ENCODE measurements at regions not wholly inside any gene's neighbourhood (a gene's known extent, or its start where the extent isn't known, plus 50 kb on each side); places are given as distances from the start of the nearest gene placed in this dataset.

- ATAC-seq (peak; percentile 84), DNase-seq (ENCODE audit: low read depth, low spot score) (peak; percentile 51)
- Histone ChIP-seq H4K20me1 (ENCODE audit: insufficient read depth) (no peaks in the 10 kb centered on the region), H3K36me3 (ENCODE audit: control insufficient read depth in 1 of 2, insufficient read depth in 2 of 2, low read length in 2 of 2) (no peaks in the 10 kb centered on the region), H3K4me1 (ENCODE audit: control insufficient read depth in 1 of 2, insufficient read depth in 2 of 2, low read length in 2 of 2) (peaks cover 0 to 10% of the 10 kb centered on the region in 2 experiments; a peak in 2 of 4 replicates), H3K4me2 (ENCODE audit: low read length) (peak overlapping the region; percentile 35), H3K9me3 (ENCODE audit: control insufficient read depth in 1 of 2, insufficient read depth in 1 of 2, low read depth in 1 of 2, low read length in 2 of 2) (no peaks in the 10 kb centered on the region), H3K79me2 (ENCODE audit: insufficient read depth, low read length) (no peaks in the 10 kb centered on the region), H3K9ac (ENCODE audit: low read length) (no peak overlapping the region), H3K27ac (ENCODE audit: low read depth, low read length) (no peak overlapping the region), H3K4me3 (replicated peaks in 1 of 2; ENCODE audit: low read depth in 1 of 2, low read length in 2 of 2) (no peak overlapping the region), H3K9me2 (ENCODE audit: insufficient read depth) (no peaks in the 10 kb centered on the region), H3K27me3 (ENCODE audit: insufficient read depth, low read length) (no peaks in the 10 kb centered on the region), H2AFZ (ENCODE audit: low read depth, low read length, poor library complexity, severe bottlenecking) (no peak overlapping the region)
- ChIA-PET RAD21 (ENCODE audit: low non-redundant PET in 1 of 2, low total read pairs in 2 of 2, uncharacterized antibody in 2 of 2, unreplicated experiment in 2 of 2) (no interaction called here), CTCF (interaction anchor here (1.1 to 2.0 kb wide), 2 partner anchors 565 to 1498 kb away, joined by 6 read pairs; no protein-coding TSS in a partner anchor), POLR2A (no interaction called here)
- no TSS peak for BruUV-seq (replicated peaks)
- peak; percentile 36; the same call in 1 of the 2 replicates for TF ChIP-seq JUND (IDR thresholded peaks at IDR 0.05)
- TF ChIP-seq RAD21 (IDR thresholded peaks at IDR 0.05; ENCODE audit: low read depth), result peak; percentile 56
- TF ChIP-seq SRF (IDR thresholded peaks at IDR 0.05; ENCODE audit: low read depth), result no peak
- TF ChIP-seq FOSL1 (IDR thresholded peaks at IDR 0.05; ENCODE audit: low read depth), result peak; percentile 18; the same call in 1 of the 2 replicates
- TF ChIP-seq TCF7L2 (IDR thresholded peaks at IDR 0.05; ENCODE audit: borderline replicate concordance, extremely low read depth, insufficient read depth, insufficient read length), result no peak
- TF ChIP-seq CEBPB (IDR thresholded peaks at IDR 0.05; ENCODE audit: low read depth), result no peak
- no peak for TF ChIP-seq YY1 (IDR thresholded peaks at IDR 0.05; ENCODE audit: extremely low read depth, insufficient replicate concordance, low read depth, low read length)
- TF ChIP-seq REST (IDR thresholded peaks at IDR 0.05; ENCODE audit: low read depth), result no peak
- TF ChIP-seq CTCF (IDR thresholded peaks at IDR 0.05 in 2 of 3, conservative IDR thresholded peaks at IDR 0.05 in 1 of 3; ENCODE audit: borderline replicate concordance in 1 of 3, insufficient read depth in 1 of 3, low read depth in 2 of 3, low read length in 2 of 3), result peak; percentile 29 to 43 (median 39); a peak in 4 of 6 replicates
- no peak for TF ChIP-seq ZFX (IDR thresholded peaks at IDR 0.05)
- no peak for TF ChIP-seq SP1 (IDR thresholded peaks at IDR 0.05; ENCODE audit: low read depth)
- intact Hi-C loops (cut with micrococcal nuclease), result loop anchor here (2.0 kb wide), 1 partner anchor 1497 kb away; no protein-coding TSS in a partner anchor
These were observed 412.1 kb downstream of the KLF12 start for GRCh38 chr13:73722120-73722519.

All from HCT116 (cell line).